HepG2 (cell line): ENCODE measurements at regions not wholly inside any gene's neighbourhood (a gene's known extent, or its start where the extent isn't known, plus 50 kb on each side); places are given as distances from the start of the nearest gene placed in this dataset.

Experiments used
- ATAC-seq: fragments of 200-7000 bp; cut with Tn5 transposase; 3 replicates; pipeline ENCODE4 v1.9.1; 2020; ENCODE audit warnings: mild to moderate bottlenecking, moderate library complexity
- BruUV-seq: library from RNA; stranded (reverse); fragments of 400-500 nt; replicated peaks from 2 replicates; lab custom pipeline; 2021; lab: Mats Ljungman, UMichigan
- CTCF ChIA-PET: fragments of 300-600 bp; formaldehyde crosslinking; extraction: SDS; loops from one replicate; lab custom pipeline; 2021; ENCODE audit warnings: low total read pairs, inconsistent platforms, low intra/inter-chr PET ratio; lab: Yijun Ruan, JAX
- POLR2A ChIA-PET: fragments of 350-600 bp; sonication (Branson Sonifier 250); formaldehyde crosslinking; loops from one replicate; lab custom pipeline; 2020; ENCODE audit warnings: antibody characterized with exemption, inconsistent platforms; lab: Yijun Ruan, JAX
- DNase-seq: peaks from one replicate; pipeline ENCODE4 v3.0.0-alpha.2; 2015; ENCODE audit warnings: low spot score
- FAIRE-seq: peaks from 3 replicates; lab custom pipeline; 2011; peaks lifted over from hg19 to GRCh38; lab: Jason Lieb, UNC
- H2AFZ ChIP-seq: one replicate; pipeline ENCODE4 v1.6.1; 2011; ENCODE audit warnings: low read length, inconsistent platforms
- H3K27ac ChIP-seq: fragments of 300-600 bp; 3 replicates; pipeline ENCODE4 v1.8.0; 2011; ENCODE audit warnings: mixed run types, mild to moderate bottlenecking, mixed read lengths, low read length, inconsistent platforms; ENCODE audit not compliant: insufficient read depth; ENCODE audit errors: extremely low read length
- H3K27me3 ChIP-seq, 2 experiments: fragments of 200-600 bp in 1 of 2; 2 replicates in 1 of 2; 3 replicates in 1 of 2; pipeline versions ENCODE4 v1.6.0 to v1.8.0; 2011; ENCODE audit warnings: low read length in 2 of 2, mild to moderate bottlenecking in 2 of 2, moderate library complexity in 2 of 2, inconsistent platforms in 1 of 2; ENCODE audit not compliant: insufficient read depth in 2 of 2, control insufficient read depth in 1 of 2
- H3K36me3 ChIP-seq, 2 experiments: fragments of 200-600 bp in 1 of 2; replicated peaks in 1 of 2; 2 replicates in 1 of 2; 3 replicates in 1 of 2; pipeline versions ENCODE4 v1.5.1 to v1.8.0; 2011; ENCODE audit warnings: low read length in 2 of 2, inconsistent platforms in 1 of 2; ENCODE audit not compliant: insufficient read depth in 2 of 2, control insufficient read depth in 1 of 2
- H3K4me1 ChIP-seq: 2 replicates; pipeline ENCODE4 v1.5.1; 2012; ENCODE audit warnings: low read length, inconsistent platforms; ENCODE audit not compliant: insufficient read depth
- H3K4me2 ChIP-seq: 2 replicates; pipeline ENCODE4 v1.6.0; 2011; ENCODE audit warnings: low read depth, low read length, inconsistent platforms
- H3K4me3 ChIP-seq, 3 experiments: fragments of 200-600 bp in 1 of 3; sonication (generic), shearing (Covaris generic) in 1 of 3; replicated peaks in 1 of 3; 2 replicates each; pipeline ENCODE4 v1.5.1; 2011 to 2016; ENCODE audit warnings: low read length in 3 of 3, inconsistent platforms in 2 of 3, low read depth in 2 of 3, mild to moderate bottlenecking in 2 of 3, control low read depth in 1 of 3, mixed read lengths in 1 of 3; ENCODE audit not compliant: insufficient read depth in 1 of 3
- H3K79me2 ChIP-seq: one replicate; pipeline ENCODE4 v1.6.1; 2011; ENCODE audit warnings: low read length, inconsistent platforms; ENCODE audit not compliant: insufficient read depth
- H3K9ac ChIP-seq: 2 replicates; pipeline ENCODE4 v1.6.0; 2011; ENCODE audit warnings: mild to moderate bottlenecking, low read depth, low read length, inconsistent platforms; ENCODE audit not compliant: insufficient read depth
- H3K9me3 ChIP-seq: 2 replicates; pipeline ENCODE4 v1.5.1; 2012; ENCODE audit warnings: mild to moderate bottlenecking, low read length
- H4K20me1 ChIP-seq: 2 replicates; pipeline ENCODE4 v1.6.0; 2011; ENCODE audit warnings: inconsistent platforms, mild to moderate bottlenecking, low read length, moderate library complexity; ENCODE audit not compliant: insufficient read depth
- HNRNPK ChIP-seq: fragments of 200-400 bp; formaldehyde crosslinking; IDR thresholded peaks from 2 replicates; pipeline ENCODE4 v1.6.1; 2018; ENCODE audit warnings: low read length, low read depth, moderate library complexity, mild to moderate bottlenecking; ENCODE audit not compliant: poor library complexity, severe bottlenecking
- PRMT3 ChIP-seq: sonication (generic); formaldehyde crosslinking; IDR thresholded peaks from 2 replicates; pipeline ENCODE4 v1.8.1; 2022; ENCODE audit warnings: low read depth, mild to moderate bottlenecking, moderate library complexity, missing genetic modification reagents, borderline replicate concordance
- TEAD3 ChIP-seq: optimal IDR thresholded peaks from 2 replicates; pipeline ENCODE3; 2016; ENCODE audit warnings: borderline replicate concordance
- U2AF1 ChIP-seq: fragments of 200-400 bp; formaldehyde crosslinking; optimal IDR thresholded peaks from 2 replicates; pipeline ENCODE3; 2017; ENCODE audit warnings: mild to moderate bottlenecking, low read depth, low read length
- U2AF2 ChIP-seq: fragments of 200-400 bp; formaldehyde crosslinking; IDR thresholded peaks from 2 replicates; pipeline ENCODE4 v1.6.1; 2017; ENCODE audit warnings: low read depth, mild to moderate bottlenecking, low read length
- YEATS4 ChIP-seq: sonication (generic); formaldehyde crosslinking; IDR thresholded peaks from 2 replicates; pipeline ENCODE4 v1.4.0; 2020; ENCODE audit warnings: missing genetic modification reagents, borderline replicate concordance
- ZMYM2 ChIP-seq: sonication (generic); formaldehyde crosslinking; IDR thresholded peaks from 2 replicates; pipeline ENCODE4 v1.8.0; 2022; ENCODE audit warnings: mild to moderate bottlenecking, missing genetic modification reagents
- ZNF124 ChIP-seq: sonication (generic); formaldehyde crosslinking; IDR thresholded peaks from 2 replicates; pipeline ENCODE4 v1.4.0; 2020; ENCODE audit warnings: missing genetic modification reagents
- ZNF260 ChIP-seq: sonication (generic); formaldehyde crosslinking; IDR thresholded peaks from 2 replicates; pipeline ENCODE4 v1.4.0; 2020; ENCODE audit warnings: missing genetic modification reagents, low read depth, mild to moderate bottlenecking, borderline replicate concordance
- ZNF274 ChIP-seq: sonication (generic); formaldehyde crosslinking; IDR thresholded peaks from 2 replicates; pipeline ENCODE4 v1.5.1; 2020; ENCODE audit warnings: mild to moderate bottlenecking, missing genetic modification reagents
- ZNF34 ChIP-seq: sonication (generic); formaldehyde crosslinking; IDR thresholded peaks from 2 replicates; pipeline ENCODE4 v1.4.0; 2020; ENCODE audit warnings: mild to moderate bottlenecking, missing genetic modification reagents, borderline replicate concordance
- ZNF354B ChIP-seq: sonication (generic); formaldehyde crosslinking; IDR thresholded peaks from 2 replicates; pipeline ENCODE4 v1.8.0; 2022; ENCODE audit warnings: mild to moderate bottlenecking, missing genetic modification reagents
- ZNF558 ChIP-seq: sonication (generic); formaldehyde crosslinking; IDR thresholded peaks from 2 replicates; pipeline ENCODE4 v1.9.0; 2022; ENCODE audit warnings: mild to moderate bottlenecking, missing genetic modification reagents, borderline replicate concordance
- ZNF629 ChIP-seq: sonication (generic); formaldehyde crosslinking; conservative IDR thresholded peaks from 2 replicates; pipeline ENCODE4 v1.5.0; 2020; ENCODE audit warnings: missing genetic modification reagents
- ZNF891 ChIP-seq: sonication (generic); formaldehyde crosslinking; IDR thresholded peaks from 2 replicates; pipeline ENCODE4 v1.5.0; 2020; ENCODE audit warnings: mild to moderate bottlenecking, missing genetic modification reagents
- WGBS: methylation state at CpG from one replicate; pipeline ENCODE4 v1.1.6; 2017; ENCODE audit warnings: low lambda C conversion rate; 5-methylcytosine and 5-hydroxymethylcytosine counted together
- in situ Hi-C: cut with HindIII; loops from 2 replicates; pipeline ENCODE4 v1.10.0; 2017; ENCODE audit warnings: low pct_unique_long_range_greater_than_20kb; ENCODE audit not compliant: extremely low pct_ligation_motif_present
- intact Hi-C: fragments of 100-400 bp; cut with micrococcal nuclease; formaldehyde crosslinking; loops from one replicate; pipeline ENCODE4 v1.10.0; 2022; ENCODE audit not compliant: unreplicated experiment
- TF ChIP-seq, protein P1 (sequence below): sonication (generic); formaldehyde crosslinking; IDR thresholded peaks from 2 replicates; pipeline ENCODE4 v1.5.0; 2020; ENCODE audit warnings: missing genetic modification reagents
- TF ChIP-seq, protein P2 (sequence below): sonication (generic); formaldehyde crosslinking; IDR thresholded peaks from 2 replicates; pipeline ENCODE4 v1.4.0; 2020; ENCODE audit warnings: missing genetic modification reagents
- TF ChIP-seq, protein P3 (sequence below): IDR thresholded peaks from 2 replicates; pipeline ENCODE4 v1.6.1; 2016; ENCODE audit warnings: mild to moderate bottlenecking
- TF ChIP-seq, protein P4 (sequence below): sonication (generic); formaldehyde crosslinking; IDR thresholded peaks from 2 replicates; pipeline ENCODE4 v1.9.0; 2022; ENCODE audit warnings: missing genetic modification reagents, mild to moderate bottlenecking, borderline replicate concordance
- TF ChIP-seq, protein P5 (sequence below): sonication (generic); formaldehyde crosslinking; IDR thresholded peaks from 2 replicates; pipeline ENCODE4 v1.8.0; 2022; ENCODE audit warnings: low read depth, missing genetic modification reagents

DNA sequence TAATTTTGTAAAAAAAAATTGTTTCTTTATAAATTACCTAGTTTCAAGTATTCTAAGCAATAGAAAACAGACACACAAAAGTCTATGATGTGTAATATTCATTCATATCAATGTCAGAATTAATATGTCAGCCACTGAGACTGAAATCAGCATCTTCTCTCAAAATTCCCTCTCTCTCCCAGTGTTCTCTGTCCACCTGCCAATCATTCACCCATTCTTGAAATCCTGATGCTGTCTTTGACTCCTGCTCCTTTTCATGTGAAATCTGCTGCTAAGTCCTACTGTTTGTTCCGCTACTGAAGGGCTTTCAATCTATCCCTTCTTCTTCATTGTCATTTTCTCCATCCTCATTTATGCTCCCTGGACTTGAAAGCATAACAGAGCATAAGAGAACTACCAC lies 257.9 kb downstream of the SATB2 start:
- TF ChIP-seq, protein P1, sequence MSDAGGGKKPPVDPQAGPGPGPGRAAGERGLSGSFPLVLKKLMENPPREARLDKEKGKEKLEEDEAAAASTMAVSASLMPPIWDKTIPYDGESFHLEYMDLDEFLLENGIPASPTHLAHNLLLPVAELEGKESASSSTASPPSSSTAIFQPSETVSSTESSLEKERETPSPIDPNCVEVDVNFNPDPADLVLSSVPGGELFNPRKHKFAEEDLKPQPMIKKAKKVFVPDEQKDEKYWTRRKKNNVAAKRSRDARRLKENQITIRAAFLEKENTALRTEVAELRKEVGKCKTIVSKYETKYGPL (CRISPR knock-in tag) = no peak
- TF ChIP-seq, protein P2, sequence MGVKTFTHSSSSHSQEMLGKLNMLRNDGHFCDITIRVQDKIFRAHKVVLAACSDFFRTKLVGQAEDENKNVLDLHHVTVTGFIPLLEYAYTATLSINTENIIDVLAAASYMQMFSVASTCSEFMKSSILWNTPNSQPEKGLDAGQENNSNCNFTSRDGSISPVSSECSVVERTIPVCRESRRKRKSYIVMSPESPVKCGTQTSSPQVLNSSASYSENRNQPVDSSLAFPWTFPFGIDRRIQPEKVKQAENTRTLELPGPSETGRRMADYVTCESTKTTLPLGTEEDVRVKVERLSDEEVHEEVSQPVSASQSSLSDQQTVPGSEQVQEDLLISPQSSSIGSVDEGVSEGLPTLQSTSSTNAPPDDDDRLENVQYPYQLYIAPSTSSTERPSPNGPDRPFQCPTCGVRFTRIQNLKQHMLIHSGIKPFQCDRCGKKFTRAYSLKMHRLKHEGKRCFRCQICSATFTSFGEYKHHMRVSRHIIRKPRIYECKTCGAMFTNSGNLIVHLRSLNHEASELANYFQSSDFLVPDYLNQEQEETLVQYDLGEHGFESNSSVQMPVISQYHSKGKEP (CRISPR knock-in tag) = no peak
- no peak for TF ChIP-seq U2AF1
- TF ChIP-seq TEAD3 (CRISPR knock-in tag) = no peak
- TF ChIP-seq ZNF558 (CRISPR knock-in tag) = no peak
- no peak for TF ChIP-seq ZNF34 (CRISPR knock-in tag)
- no peak for TF ChIP-seq U2AF2
- TF ChIP-seq ZNF629 (CRISPR knock-in tag) = no peak
- no peak for TF ChIP-seq YEATS4 (CRISPR knock-in tag)
- TF ChIP-seq, protein P3, sequence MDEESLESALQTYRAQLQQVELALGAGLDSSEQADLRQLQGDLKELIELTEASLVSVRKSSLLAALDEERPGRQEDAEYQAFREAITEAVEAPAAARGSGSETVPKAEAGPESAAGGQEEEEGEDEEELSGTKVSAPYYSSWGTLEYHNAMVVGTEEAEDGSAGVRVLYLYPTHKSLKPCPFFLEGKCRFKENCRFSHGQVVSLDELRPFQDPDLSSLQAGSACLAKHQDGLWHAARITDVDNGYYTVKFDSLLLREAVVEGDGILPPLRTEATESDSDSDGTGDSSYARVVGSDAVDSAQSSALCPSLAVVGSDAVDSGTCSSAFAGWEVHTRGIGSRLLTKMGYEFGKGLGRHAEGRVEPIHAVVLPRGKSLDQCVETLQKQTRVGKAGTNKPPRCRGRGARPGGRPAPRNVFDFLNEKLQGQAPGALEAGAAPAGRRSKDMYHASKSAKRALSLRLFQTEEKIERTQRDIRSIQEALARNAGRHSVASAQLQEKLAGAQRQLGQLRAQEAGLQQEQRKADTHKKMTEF (CRISPR knock-in tag) = no peak
- no peak for TF ChIP-seq ZNF354B (CRISPR knock-in tag)
- TF ChIP-seq ZMYM2 (CRISPR knock-in tag) = no peak
- TF ChIP-seq ZNF124 (CRISPR knock-in tag) = no peak
- TF ChIP-seq, protein P4, sequence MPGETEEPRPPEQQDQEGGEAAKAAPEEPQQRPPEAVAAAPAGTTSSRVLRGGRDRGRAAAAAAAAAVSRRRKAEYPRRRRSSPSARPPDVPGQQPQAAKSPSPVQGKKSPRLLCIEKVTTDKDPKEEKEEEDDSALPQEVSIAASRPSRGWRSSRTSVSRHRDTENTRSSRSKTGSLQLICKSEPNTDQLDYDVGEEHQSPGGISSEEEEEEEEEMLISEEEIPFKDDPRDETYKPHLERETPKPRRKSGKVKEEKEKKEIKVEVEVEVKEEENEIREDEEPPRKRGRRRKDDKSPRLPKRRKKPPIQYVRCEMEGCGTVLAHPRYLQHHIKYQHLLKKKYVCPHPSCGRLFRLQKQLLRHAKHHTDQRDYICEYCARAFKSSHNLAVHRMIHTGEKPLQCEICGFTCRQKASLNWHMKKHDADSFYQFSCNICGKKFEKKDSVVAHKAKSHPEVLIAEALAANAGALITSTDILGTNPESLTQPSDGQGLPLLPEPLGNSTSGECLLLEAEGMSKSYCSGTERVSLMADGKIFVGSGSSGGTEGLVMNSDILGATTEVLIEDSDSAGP = no peak
- no peak for TF ChIP-seq PRMT3
- TF ChIP-seq, protein P5, sequence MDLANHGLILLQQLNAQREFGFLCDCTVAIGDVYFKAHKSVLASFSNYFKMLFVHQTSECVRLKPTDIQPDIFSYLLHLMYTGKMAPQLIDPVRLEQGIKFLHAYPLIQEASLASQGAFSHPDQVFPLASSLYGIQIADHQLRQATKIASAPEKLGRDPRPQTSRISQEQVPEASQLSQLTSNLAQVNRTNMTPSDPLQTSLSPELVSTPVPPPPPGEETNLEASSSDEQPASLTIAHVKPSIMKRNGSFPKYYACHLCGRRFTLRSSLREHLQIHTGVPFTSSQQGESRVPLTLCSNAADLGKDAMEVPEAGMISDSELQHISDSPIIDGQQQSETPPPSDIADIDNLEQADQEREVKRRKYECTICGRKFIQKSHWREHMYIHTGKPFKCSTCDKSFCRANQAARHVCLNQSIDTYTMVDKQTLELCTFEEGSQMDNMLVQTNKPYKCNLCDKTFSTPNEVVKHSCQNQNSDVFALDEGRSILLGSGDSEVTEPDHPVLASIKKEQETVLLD (CRISPR knock-in tag) = no peak
- no peak for TF ChIP-seq HNRNPK
- no peak for TF ChIP-seq ZNF260
- TF ChIP-seq ZNF274 (CRISPR knock-in tag) = no peak
- TF ChIP-seq ZNF891 (CRISPR knock-in tag) = no peak
- no peaks in the 10 kb centered on the region for H3K79me2 ChIP-seq
- H3K9me3 ChIP-seq = no peaks in the 10 kb centered on the region
- no peak overlapping the region for H3K4me3 ChIP-seq
- in situ Hi-C loops (no loop called here), intact Hi-C loops (no loop called here)
- no peak overlapping the region for H3K4me2 ChIP-seq
- no peaks in the 10 kb centered on the region for H3K4me1 ChIP-seq
- WGBS = 5% methylated on average over 1 of the region's 1 CpG
- DNase-seq (no peak), FAIRE-seq (no peak), ATAC-seq (no peak)
- H3K9ac ChIP-seq = no peak overlapping the region
- H3K27ac ChIP-seq = no peak overlapping the region
- no peaks in the 10 kb centered on the region for H3K36me3 ChIP-seq
- H3K27me3 ChIP-seq = no peaks in the 10 kb centered on the region
- POLR2A ChIA-PET = no interaction called here
- BruUV-seq = no TSS peak
- no peaks in the 10 kb centered on the region for H4K20me1 ChIP-seq
- CTCF ChIA-PET = no interaction called here
- H2AFZ ChIP-seq = no peak overlapping the region
